Ammon's horn (tissue), 1 donor: ENCODE measurements at regions not wholly inside any gene's neighbourhood (a gene's known extent, or its start where the extent isn't known, plus 50 kb on each side); places are given as distances from the start of the nearest gene placed in this dataset.
"Not testable (repeated sequence)": the region's sequence is repeated elsewhere in the genome, so short reads cannot be mapped to it uniquely, and the experiment has no call there.

ENCODE experiments used
- DNase-seq: peaks from one replicate; pipeline ENCODE4 v3.0.0-alpha.2; 2016; ENCODE audit warnings: low spot score

DNA sequence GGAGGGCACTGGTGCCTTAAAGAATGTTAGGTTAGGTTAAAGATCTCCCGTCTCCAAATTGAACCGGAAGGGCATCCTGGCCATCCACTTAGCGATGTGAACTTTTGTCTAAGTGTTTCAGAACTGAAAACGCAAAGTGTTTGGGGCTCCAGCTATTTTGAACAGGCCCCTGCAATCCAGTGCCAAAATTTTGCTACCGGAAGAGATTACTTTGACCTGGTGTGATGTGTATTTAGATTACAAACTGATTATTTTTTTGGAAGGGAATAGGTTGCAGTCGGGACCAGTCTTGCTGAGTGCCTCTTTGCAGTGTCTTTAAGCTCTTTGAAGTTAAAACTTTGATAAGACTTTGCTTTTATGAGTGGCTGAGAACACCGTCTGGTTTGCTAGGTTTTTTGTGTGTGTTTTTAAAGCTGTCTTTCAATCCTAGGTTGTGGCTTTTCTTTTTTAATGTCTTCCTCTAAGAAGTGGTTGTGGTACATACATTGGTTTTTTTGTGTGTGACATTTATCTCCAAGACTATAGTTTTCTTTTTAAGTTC, 179.6 kb downstream of the OR4M2 start:
- no peak for DNase-seq

DNA sequence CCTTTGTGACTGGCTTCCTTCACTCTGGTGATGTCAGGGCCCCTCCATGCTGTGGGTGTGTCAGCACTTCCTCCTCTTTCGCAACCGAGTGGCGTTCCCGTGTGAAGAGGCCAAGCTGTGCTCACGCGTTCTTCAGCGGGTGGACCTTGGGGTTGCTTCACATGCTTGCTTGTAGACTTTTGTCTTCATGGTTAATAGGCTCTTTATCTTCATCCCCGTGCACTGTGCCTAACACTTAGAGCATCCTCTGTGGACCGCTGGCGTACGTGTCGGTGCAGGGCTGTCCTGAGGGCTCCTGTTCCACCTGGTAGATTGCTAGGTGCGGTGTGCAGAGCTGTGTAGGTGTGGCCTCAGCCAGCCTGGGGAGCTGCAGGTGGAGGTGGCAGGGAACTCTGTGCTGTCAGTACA, 182.3 kb downstream of the OR4M2 start:
- DNase-seq = no peak

DNA sequence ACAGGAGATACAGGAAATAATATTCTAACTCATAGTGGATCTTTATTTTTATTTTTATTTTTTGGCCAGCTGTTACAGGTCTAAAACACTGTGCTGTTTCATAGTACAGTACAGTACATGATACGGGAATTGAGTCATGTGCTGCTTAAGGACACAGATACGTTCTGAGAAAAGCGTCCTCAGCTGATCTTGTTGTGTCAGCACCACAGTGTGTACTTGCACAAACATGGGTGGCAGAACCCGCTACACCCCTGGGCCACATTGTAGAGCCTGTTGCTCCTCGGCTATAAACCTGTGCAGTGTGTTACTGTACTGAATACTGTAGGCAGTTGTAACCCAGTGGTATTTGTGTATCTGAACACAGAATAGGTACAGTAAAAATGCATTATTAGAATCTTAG, 183.4 kb downstream of the OR4M2 start:
- no peak for DNase-seq

DNA sequence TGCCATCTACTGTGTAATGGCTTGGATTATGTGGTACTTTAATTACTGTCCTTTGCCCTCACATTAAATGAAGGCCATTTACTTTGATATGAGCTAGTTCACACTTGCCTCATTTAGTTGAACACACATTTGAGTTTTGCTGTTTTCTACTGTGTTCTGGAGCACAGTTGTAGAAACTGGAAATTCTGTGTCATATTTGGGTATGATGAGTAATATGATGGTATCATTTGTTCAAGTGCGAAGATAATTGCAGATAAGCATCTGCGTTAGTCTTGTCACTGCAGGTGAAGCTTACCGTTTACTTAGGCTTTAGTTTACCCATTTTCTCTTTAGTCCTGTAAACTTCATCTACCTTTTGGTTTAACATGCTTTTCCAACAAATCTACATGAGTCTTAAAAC, 183.9 kb downstream of the OR4M2 start:
- DNase-seq = not testable (repeated sequence)

DNA sequence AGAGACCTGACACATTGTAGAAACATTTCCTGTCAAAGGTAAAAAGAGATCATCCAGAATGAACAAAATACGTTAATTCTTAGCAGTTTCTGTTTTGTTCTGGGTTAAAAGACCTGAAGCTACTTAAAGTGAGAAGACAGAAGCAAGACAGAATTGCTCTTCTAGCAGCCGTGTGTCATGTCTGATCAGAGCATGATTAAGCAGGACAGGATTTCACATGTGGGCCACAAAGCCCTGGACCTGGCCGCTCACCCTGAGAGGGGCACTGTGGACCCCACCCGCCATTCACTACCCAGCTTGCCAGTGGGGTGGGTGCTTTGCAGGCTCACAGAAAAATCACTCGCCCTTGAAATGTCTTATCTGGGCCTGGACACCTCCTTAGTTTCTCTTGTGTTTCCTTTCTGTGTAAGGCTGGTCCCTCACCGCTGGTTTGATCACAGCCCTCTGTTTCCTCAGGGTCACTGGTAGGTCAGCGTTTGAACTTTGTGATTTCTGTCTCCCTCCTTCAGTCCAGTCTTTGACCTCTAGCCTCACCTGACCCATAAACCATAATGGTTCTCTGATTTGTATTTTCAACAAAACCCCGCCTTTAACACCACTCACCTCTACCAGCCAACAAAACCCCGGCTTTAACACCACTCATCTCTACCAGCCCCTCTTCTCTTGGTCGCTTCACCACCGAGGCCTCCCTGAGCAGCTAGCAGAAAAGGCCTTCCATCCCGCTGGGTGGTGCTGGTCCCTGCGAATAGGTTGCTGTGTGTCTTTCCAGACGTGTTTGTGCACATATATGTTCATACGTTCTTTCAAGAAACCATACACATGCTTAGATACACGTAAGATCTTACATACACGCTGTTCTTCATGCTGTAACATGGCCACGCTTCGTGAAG, 185.0 kb downstream of the OR4M2 start:
- no peak for DNase-seq

DNA sequence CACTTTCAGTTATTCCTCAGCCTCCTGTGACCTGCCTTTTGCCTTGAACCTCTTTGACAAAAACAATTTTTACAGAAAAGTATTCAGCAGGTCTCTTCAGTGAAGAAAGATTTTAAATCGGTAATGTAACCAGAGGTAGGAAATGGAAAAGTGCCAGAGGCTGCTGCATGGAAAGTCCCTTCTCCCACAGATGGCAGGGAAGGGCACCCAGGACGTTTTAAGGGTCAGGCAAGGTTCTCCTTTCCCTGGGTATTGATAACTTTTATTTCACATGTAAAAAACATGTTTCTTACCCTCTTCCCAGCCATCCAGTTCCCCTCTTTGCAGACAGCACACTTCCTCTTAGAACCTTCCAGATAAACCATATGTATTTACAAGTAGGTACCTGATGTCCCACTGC, 185.6 kb downstream of the OR4M2 start:
- DNase-seq = no peak

DNA sequence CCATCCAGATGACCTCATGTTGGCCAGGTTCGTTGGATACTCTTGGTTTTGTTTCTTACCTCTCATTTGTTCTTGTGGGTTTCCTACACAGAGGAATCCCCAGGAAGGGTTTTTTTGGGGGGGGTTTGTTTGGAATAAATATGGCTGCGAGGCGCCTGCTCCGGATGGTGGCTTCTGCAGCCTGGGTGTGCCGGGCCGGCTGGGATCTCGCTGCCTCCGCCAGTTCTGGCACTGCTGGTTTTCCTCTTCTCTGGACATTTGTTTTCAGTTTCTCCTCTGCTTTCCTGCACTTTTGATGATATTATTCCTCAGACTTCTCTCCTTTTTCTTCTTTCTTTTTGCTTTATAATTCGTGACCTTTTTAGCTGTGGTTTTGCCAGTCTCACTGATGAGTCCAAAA, 187.4 kb downstream of the OR4M2 start:
- DNase-seq = no peak

DNA sequence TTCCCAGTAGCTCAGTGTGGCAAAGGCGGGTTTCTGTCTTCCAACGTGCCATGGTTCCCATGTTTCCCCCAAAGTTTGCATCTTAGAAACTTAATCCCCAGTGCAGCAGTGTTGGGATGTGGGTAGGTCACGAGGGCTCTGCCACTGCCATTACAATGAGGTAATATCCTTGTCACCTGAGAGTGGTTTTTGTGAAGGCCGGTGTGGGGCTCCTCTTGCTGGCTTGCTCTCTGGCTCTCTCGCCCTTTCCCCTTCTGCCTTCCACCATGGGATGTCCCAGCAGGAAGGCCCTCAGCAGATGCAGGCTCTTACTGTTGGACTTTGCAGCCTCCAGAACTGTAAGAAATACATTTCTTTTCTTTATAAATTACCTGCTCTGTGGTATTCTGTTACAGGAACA, 187.9 kb downstream of the OR4M2 start:
- DNase-seq = not testable (repeated sequence)

DNA sequence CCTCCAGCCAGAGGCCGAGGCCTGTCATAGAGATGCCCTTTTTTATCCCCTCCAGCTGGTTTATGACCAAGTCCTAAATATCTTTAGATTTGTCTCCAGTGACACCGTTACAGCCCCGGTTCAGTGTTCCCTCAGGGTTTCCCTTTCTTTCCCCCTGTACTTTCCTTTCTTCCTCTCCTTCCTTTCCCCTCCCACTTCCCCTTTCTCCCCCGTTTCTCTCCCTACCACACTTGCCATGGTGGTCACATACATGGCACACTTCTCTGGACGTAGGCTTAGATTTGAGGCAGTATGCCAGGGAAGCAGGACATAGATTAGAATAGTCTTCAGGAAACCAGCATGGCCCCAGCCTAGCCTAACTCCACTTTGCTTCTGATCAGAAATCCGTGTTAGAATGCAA, 188.3 kb downstream of the OR4M2 start:
- not testable (repeated sequence) for DNase-seq

DNA sequence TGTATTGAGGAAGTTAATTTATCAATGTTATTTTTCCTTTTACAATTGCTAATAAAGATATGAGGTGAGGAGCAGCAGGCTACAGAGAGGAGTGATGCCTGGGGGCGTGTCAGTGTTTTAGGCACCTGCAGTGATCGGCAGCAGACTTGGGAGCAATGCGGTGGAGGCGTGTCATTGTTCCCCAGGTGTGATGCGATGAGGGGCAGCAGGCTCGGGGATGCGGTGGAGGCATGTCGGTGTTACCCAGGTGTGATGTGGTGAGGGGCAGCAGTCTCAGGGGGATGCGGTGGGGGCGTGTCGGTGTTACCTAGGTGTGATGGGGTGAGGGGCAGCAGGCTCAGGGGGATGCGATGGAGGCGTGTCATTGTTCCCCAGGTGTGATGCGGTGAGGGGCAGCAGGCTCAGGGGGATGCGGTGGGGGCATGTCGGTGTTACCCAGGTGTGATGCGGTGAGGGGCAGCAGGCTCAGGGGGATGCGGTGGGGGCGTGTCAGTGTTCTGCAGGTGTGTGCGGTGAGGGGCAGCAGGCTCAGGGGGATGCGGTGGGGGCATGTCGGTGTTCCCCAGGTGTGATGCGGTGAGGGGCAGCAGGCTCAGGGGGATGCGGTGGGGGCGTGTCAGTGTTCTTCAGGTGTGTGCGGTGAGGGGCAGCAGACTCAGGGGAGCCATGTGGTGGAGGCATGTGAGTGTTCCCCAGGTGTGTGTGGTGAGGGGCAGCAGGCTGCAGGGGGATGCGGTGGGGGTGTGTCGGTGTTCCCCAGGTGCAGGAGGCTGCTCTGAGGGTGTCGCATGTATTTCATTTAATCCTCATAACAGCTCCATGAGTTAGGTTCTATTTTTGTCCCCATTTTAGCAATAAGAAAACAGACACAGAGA, 186.2 kb upstream of the GOLGA6L22 start:
- not testable (repeated sequence) for DNase-seq

DNA sequence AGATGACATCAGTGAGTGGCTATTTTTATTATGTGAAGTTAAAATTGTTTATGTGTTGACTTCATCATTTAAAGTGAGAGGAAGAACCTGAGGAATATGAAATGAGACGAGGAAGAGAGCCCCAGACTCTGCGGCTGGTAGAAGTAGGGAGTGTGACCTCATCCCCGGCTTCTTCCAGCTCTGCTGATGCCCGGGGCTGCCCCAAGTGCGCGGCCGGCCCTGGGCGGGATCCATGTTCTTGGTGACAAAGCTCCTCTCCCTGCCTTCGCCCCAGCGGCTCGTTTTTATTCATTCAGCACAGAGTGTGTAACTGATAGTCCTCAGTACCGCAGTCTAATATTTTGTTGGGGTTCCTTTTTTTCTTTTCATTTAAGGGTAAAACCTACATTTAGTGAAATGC, 185.5 kb upstream of the GOLGA6L22 start:
- not testable (repeated sequence) for DNase-seq

DNA sequence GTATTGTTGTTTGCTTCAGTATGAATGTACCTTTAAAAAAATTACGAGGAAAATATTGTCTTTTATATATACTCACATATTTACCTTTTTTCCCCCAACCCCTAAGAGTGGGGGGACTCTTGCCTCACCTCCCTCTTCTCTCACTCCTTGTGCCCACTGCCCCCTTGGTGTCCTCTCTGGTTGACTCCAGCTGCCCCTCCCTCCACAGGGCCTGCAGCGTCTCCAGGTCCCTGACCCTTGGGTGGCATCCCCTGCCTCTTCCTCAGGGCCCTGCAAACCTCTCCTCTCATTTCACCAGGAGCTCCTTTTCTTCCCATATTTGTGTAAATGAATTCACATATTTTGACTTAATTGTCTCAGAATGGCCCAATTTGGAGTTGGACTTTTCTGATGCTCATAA, 184.3 kb upstream of the GOLGA6L22 start:
- not testable (repeated sequence) for DNase-seq

DNA sequence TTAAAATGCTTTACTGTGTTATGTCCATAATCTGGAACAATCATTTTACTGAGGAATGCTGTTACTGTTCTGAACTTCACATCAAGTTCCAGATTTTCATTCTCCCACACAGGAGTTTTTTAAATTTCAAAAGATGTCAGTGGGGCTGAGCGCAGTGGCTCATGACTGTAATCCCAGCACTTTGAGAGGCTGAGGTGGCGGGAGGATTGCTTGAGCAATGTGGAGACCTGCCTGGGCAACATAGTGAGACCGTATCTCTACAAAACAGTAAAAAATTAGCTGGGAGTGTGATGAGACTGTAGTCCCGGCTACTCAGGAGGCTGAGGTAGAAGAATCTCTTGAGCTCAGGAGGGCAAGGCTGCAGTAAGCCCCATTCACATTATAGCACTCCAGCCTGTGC, 177.9 kb upstream of the GOLGA6L22 start:
- not testable (repeated sequence) for DNase-seq

DNA sequence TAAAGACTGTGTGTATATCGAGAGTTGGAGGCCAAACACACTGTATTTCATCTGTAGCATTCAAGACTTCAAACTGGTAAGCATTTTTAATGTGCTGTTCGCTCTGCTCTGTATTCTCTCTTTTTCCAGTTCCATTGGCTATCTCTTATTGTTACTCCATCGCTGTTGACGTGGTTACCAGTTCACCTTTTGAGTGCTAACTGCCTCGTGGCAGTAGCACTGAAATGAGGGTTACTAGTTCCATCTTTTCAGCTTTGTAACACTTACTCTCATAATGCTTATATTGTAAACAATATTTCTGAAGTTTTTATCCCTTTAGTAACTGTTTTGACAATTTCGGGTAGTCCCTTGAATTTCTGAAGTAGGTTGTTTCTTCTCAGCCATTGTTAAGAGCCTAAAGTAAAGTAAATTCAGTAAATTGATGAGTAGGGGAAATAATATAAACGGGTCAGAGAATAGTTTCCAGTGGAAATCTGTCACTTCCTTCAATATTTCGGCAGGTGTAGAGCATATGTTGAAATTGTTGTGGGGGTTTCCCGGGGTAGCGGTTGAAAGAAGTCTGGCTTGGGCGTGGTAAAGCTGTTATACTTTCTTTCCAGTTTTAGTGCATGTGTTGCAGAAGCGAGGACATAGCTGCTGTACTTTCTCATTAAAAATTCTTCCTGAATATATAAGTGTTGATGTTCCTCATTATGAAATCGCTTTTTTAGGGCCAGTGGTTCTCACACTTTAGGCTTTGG, 175.7 kb upstream of the GOLGA6L22 start:
- DNase-seq = not testable (repeated sequence)

DNA sequence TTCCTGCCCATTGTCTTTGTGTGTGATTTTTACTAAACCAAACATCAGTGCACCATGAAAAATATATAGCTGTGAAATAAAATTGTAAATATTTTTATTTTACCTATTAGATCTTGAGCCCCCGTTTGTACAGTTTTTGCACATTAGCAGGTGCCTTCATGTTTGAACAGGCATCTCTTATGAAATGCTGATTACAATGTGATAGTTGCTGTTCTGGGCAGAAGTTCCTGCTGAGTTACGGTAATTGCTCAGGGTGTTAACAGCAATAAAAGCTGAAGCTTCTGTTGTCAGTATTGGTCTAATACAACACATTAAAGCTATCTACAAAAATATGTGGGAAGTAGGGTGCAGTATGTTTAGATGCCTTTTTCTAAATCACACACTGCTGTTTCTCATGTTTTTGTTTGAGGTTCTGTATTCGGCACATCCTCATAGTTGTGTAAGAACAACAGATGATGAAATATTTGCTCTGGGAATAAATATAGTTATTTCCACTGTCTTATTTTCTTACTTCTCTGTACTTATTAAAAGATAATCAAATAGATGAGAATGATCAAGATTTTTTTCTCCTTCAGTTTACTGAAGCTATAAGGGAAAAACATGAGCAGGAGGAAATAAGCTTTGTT, 173.8 kb upstream of the GOLGA6L22 start:
- not testable (repeated sequence) for DNase-seq

DNA sequence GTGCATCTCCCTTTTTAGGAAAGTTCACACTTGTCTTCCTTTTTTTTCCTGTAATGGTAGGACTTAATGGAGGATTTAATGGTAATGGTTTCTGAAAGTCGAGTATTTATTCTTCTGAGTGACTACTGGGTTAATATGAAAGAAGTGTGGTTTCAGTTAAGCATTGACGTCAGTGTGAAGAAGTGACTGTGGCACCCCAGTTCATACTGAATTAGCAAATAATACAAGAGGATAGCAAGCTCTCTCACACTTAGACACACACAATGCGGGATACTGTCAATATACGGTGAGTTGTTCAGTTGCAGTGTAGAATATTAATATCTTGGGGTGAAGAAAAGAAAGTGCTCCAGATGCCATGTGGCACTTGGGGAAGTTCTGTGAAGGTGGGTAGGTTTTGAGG, 167.6 kb upstream of the GOLGA6L22 start:
- not testable (repeated sequence) for DNase-seq

DNA sequence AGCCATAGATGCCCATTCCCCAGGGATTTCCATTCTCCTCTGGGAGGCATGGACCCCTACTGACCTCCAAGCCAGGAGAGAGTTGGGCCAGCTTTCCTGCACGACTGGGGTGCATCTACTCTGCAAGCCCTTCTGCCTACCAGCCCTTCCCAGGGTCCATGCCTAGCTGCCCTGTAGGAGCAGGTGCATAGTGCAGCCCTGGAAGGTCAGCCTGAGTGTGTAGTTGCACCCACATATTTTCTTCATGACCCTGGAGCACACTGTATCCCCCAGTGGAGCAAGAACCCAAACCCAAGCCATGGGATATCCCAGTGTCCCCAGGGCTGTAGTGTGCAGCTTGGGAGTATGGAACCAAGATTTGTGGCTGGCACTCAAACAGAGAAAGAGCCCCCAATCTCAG, 155.6 kb upstream of the GOLGA6L22 start:
- not testable (repeated sequence) for DNase-seq
